ENCODE measurements at regions not wholly inside any gene's neighbourhood (a gene's known extent, or its start where the extent isn't known, plus 50 kb on each side); places are given as distances from the start of the nearest gene placed in this dataset.

- no peak for TF ChIP-seq CTCF (IDR thresholded peaks at IDR 0.05)
- no peak for TF ChIP-seq POLR2A (IDR thresholded peaks at IDR 0.05)
- WGBS (ENCODE audit: insufficient coverage, low coverage, low lambda C conversion rate, missing lambda C conversion rate), result 82% methylated on average over 3 of the region's 11 CpGs
- no peak for ATAC-seq
- intact Hi-C loops (cut with DNase I), result no loop called here
- H3K4me3 ChIP-seq, result no peak overlapping the region
- no peaks in the 10 kb centered on the region for H3K27me3 ChIP-seq
- H3K36me3 ChIP-seq, result no peaks in the 10 kb centered on the region
- no peaks in the 10 kb centered on the region for H3K4me1 ChIP-seq
- H3K9me3 ChIP-seq, result peaks cover 0 to 5% (median 0%) of the 10 kb centered on the region in 4 donors
- H3K27ac ChIP-seq, result no peak overlapping the region
- DNase-seq, result no peak
Observed at GRCh38 chr3:1710663-1711062, 388.0 kb upstream of the CNTN4 start.

GRCh38 chr3:1717524-1717923, 381.1 kb upstream of the CNTN4 start:
- no peak for ATAC-seq
- TF ChIP-seq POLR2A (IDR thresholded peaks at IDR 0.05) (no peak), CTCF (IDR thresholded peaks at IDR 0.05) (no peak)
- Histone ChIP-seq H3K36me3 (no peaks in the 10 kb centered on the region), H3K27ac (no peak overlapping the region), H3K27me3 (no peaks in the 10 kb centered on the region), H3K9me3 (no peaks in the 10 kb centered on the region), H3K4me1 (no peaks in the 10 kb centered on the region), H3K4me3 (no peak overlapping the region)
- DNase-seq, result no peak
- intact Hi-C loops (cut with DNase I), result no loop called here

- 58% methylated on average over 1 of the region's 1 CpG for WGBS (ENCODE audit: insufficient coverage, low coverage, low lambda C conversion rate, missing lambda C conversion rate)
- no peaks in the 10 kb centered on the region for H3K27me3 ChIP-seq
- no peak overlapping the region for H3K4me3 ChIP-seq
- H3K36me3 ChIP-seq, result no peaks in the 10 kb centered on the region
- H3K27ac ChIP-seq, result no peak overlapping the region
- TF ChIP-seq CTCF (IDR thresholded peaks at IDR 0.05) (no peak), POLR2A (IDR thresholded peaks at IDR 0.05) (no peak)
- DNase-seq (no peak), ATAC-seq (no peak)
- intact Hi-C loops (cut with DNase I), result no loop called here
- H3K4me1 ChIP-seq, result peaks cover 0 to 12% (median 0%) of the 10 kb centered on the region in 4 donors
- no peaks in the 10 kb centered on the region for H3K9me3 ChIP-seq
Observed at GRCh38 chr3:1723726-1724125, 374.9 kb upstream of the CNTN4 start.

GRCh38 chr3:1726741-1727140, 371.9 kb upstream of the CNTN4 start:
- WGBS (ENCODE audit: insufficient coverage, low coverage, low lambda C conversion rate, missing lambda C conversion rate), result 20% methylated on average over 3 of the region's 3 CpGs
- H3K4me1 ChIP-seq, result peaks cover 0 to 12% (median 0%) of the 10 kb centered on the region in 4 donors

More at GRCh38 chr3:1726741-1727140, 371.9 kb upstream of the CNTN4 start:
- no peak overlapping the region for H3K4me3 ChIP-seq
- no peaks in the 10 kb centered on the region for H3K9me3 ChIP-seq
- no peaks in the 10 kb centered on the region for H3K27me3 ChIP-seq
- ATAC-seq, result peak; percentile 98 to 100 (median 98)
- TF ChIP-seq POLR2A (IDR thresholded peaks at IDR 0.05), result no peak
- peak in 2 of 4 donors; percentile 16 to 20 for TF ChIP-seq CTCF (IDR thresholded peaks at IDR 0.05)
- intact Hi-C loops (cut with DNase I), result no loop called here
- no peaks in the 10 kb centered on the region for H3K36me3 ChIP-seq
- H3K27ac ChIP-seq, result no peak overlapping the region
- peak in 1 of 3 donors; percentile 61 for DNase-seq

All from right lobe of liver (tissue), 6 donors.